ENCODE measurements at regions not wholly inside any gene's neighbourhood (a gene's known extent, or its start where the extent isn't known, plus 50 kb on each side); places are given as distances from the start of the nearest gene placed in this dataset.

DNA sequence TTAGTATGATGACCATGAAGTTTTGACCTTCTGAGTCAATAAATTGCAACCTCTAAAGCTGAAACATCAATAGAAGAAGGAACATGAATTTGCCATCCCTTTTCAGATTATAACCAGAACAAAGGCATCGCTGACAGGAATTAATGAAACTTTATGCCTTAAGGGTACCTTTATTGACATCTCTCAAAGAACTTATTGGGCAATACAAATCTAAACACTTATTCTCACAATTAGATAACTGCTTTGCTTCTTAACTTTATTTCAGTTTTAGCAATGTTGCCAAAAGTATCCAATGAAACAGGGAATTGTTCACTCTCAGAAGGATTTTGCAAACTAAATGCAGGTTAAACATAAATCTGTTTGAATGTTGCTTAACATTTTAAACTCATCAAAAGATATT is 116.0 kb downstream of the ELAPOR2 start:
- no peak overlapping the region for H3K9ac ChIP-seq (ENCODE audit: low read length)
- H3K4me2 ChIP-seq (ENCODE audit: low read length): no peak overlapping the region
- no peaks in the 10 kb centered on the region for H3K9me3 ChIP-seq (ENCODE audit: insufficient read depth, low read depth, low read length)
- H3K79me1 ChIP-seq (ENCODE audit: low read length): no peaks in the 10 kb centered on the region
- no peak overlapping the region for H4K8ac ChIP-seq (ENCODE audit: low read depth, low read length)
- H3K79me2 ChIP-seq (ENCODE audit: control insufficient read depth, insufficient read depth, low read length, poor library complexity): no peaks in the 10 kb centered on the region
- no peak overlapping the region for H3K23ac ChIP-seq (ENCODE audit: low read length)
- no peak overlapping the region for H4K91ac ChIP-seq (ENCODE audit: low read depth, low read length)
- H3K14ac ChIP-seq (ENCODE audit: low read length): no peak overlapping the region
- no peak overlapping the region for H2BK5ac ChIP-seq (ENCODE audit: low read depth, low read length, poor library complexity)
- H3K4me3 ChIP-seq (ENCODE audit: low read depth, low read length): no peak overlapping the region
- H4K12ac ChIP-seq (ENCODE audit: low read depth, low read length): no peak overlapping the region
- no peaks in the 10 kb centered on the region for H3K36me3 ChIP-seq (ENCODE audit: control insufficient read depth in 1 of 2, insufficient read depth in 2 of 2, low read length in 2 of 2)
- H3K18ac ChIP-seq (ENCODE audit: low read length): no peak overlapping the region
- WGBS (ENCODE audit: extremely low coverage, insufficient coverage, insufficient read length): no CpG with 5 or more reads among the region's 1 CpG
- no peak overlapping the region for H2BK12ac ChIP-seq (ENCODE audit: low read length)
- DNase-seq: no peak
- H3K4ac ChIP-seq (ENCODE audit: low read depth, low read length): no peak overlapping the region
- peaks cover 0 to 3% of the 10 kb centered on the region in 2 experiments for H3K4me1 ChIP-seq (ENCODE audit: control insufficient read depth in 1 of 2, insufficient read depth in 2 of 2, low read length in 2 of 2)
- H3K27me3 ChIP-seq (ENCODE audit: insufficient read depth, low read length): no peaks in the 10 kb centered on the region
- H3K27ac ChIP-seq (ENCODE audit: low read depth, low read length): no peak overlapping the region
- no peak overlapping the region for H2AFZ ChIP-seq (ENCODE audit: insufficient read depth, low read length, poor library complexity)
- no peak overlapping the region for H2AK5ac ChIP-seq (ENCODE audit: low read length)
- no peak overlapping the region for H2BK120ac ChIP-seq (ENCODE audit: insufficient read depth, low read length, poor library complexity)

DNA sequence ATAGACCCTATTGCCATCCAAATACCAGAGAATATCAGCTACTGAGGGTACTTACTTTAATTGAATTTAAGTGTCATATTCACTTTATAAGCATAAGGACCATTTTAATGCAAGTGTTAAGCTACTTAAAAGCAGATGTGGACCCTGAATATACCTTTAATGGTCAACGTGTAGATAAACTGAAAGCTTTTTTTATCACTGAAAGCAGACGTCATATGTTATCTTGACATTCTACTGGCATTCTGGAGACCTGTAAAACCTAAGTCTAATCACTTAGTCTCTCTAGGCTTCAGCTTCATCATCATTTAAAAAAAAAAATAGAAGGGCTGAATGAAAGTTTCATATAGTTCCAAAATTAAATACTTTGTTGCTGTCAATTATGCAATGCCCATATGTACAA is 116.5 kb downstream of the ELAPOR2 start:
- H4K8ac ChIP-seq (ENCODE audit: low read depth, low read length): no peak overlapping the region
- DNase-seq: no peak

DNA sequence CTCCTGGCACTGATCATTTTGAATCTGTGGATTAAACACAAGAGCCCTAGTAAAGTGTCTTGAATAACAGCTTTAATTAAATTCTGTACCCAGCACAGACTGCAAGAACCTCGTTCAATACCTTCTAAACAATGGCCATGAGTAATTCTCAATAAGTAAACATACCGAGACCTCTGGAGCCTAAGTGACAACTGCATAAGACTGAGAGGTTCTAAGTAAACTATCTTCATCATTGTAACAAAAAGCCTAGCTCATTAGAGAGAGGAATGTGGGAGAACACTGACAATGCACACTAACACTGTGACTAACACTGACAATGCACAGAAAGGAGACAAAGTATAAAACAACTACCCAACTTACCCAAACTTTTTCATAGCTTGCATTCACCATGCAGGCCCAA is 117.4 kb downstream of the ELAPOR2 start:
- WGBS (ENCODE audit: extremely low coverage, insufficient coverage, insufficient read length): no CpG with 5 or more reads among the region's 2 CpGs
- H3K9me3 ChIP-seq (ENCODE audit: insufficient read depth, low read depth, low read length): no peaks in the 10 kb centered on the region
- H3K9ac ChIP-seq (ENCODE audit: low read length): no peak overlapping the region
- H3K27ac ChIP-seq (ENCODE audit: low read depth, low read length): no peak overlapping the region
- no peak overlapping the region for H3K4ac ChIP-seq (ENCODE audit: low read depth, low read length)
- H4K91ac ChIP-seq (ENCODE audit: low read depth, low read length): no peak overlapping the region
- no peaks in the 10 kb centered on the region for H3K36me3 ChIP-seq (ENCODE audit: control insufficient read depth in 1 of 2, insufficient read depth in 2 of 2, low read length in 2 of 2)
- no peak overlapping the region for H2AFZ ChIP-seq (ENCODE audit: insufficient read depth, low read length, poor library complexity)
- no peaks in the 10 kb centered on the region for H3K79me1 ChIP-seq (ENCODE audit: low read length)
- H3K18ac ChIP-seq (ENCODE audit: low read length): no peak overlapping the region
- no peaks in the 10 kb centered on the region for H3K4me1 ChIP-seq (ENCODE audit: control insufficient read depth in 1 of 2, insufficient read depth in 2 of 2, low read length in 2 of 2)
- no peak overlapping the region for H2BK5ac ChIP-seq (ENCODE audit: low read depth, low read length, poor library complexity)
- no peak overlapping the region for H2BK12ac ChIP-seq (ENCODE audit: low read length)
- no peak overlapping the region for H4K8ac ChIP-seq (ENCODE audit: low read depth, low read length)
- no peak for DNase-seq
- no peak overlapping the region for H4K12ac ChIP-seq (ENCODE audit: low read depth, low read length)
- H3K23ac ChIP-seq (ENCODE audit: low read length): no peak overlapping the region
- H3K14ac ChIP-seq (ENCODE audit: low read length): no peak overlapping the region
- H2AK5ac ChIP-seq (ENCODE audit: low read length): no peak overlapping the region
- H3K4me3 ChIP-seq (ENCODE audit: low read depth, low read length): no peak overlapping the region
- H3K27me3 ChIP-seq (ENCODE audit: insufficient read depth, low read length): no peaks in the 10 kb centered on the region
- no peak overlapping the region for H3K4me2 ChIP-seq (ENCODE audit: low read length)
- no peak overlapping the region for H2BK120ac ChIP-seq (ENCODE audit: insufficient read depth, low read length, poor library complexity)
- no peaks in the 10 kb centered on the region for H3K79me2 ChIP-seq (ENCODE audit: control insufficient read depth, insufficient read depth, low read length, poor library complexity)

More for the DNA sequence above, 116.5 kb downstream of the ELAPOR2 start:
- WGBS (ENCODE audit: extremely low coverage, insufficient coverage, insufficient read length): no CpG with 5 or more reads among the region's 2 CpGs
- H3K27me3 ChIP-seq (ENCODE audit: insufficient read depth, low read length): no peaks in the 10 kb centered on the region
- H3K9me3 ChIP-seq (ENCODE audit: insufficient read depth, low read depth, low read length): no peaks in the 10 kb centered on the region
- no peak overlapping the region for H4K91ac ChIP-seq (ENCODE audit: low read depth, low read length)
- no peak overlapping the region for H3K4ac ChIP-seq (ENCODE audit: low read depth, low read length)
- no peak overlapping the region for H2BK12ac ChIP-seq (ENCODE audit: low read length)
- no peak overlapping the region for H2AK5ac ChIP-seq (ENCODE audit: low read length)
- H3K36me3 ChIP-seq (ENCODE audit: control insufficient read depth in 1 of 2, insufficient read depth in 2 of 2, low read length in 2 of 2): no peaks in the 10 kb centered on the region
- H4K12ac ChIP-seq (ENCODE audit: low read depth, low read length): no peak overlapping the region
- H3K4me1 ChIP-seq (ENCODE audit: control insufficient read depth in 1 of 2, insufficient read depth in 2 of 2, low read length in 2 of 2): peaks cover 0 to 1% of the 10 kb centered on the region in 2 experiments
- H3K79me1 ChIP-seq (ENCODE audit: low read length): no peaks in the 10 kb centered on the region
- no peak overlapping the region for H3K9ac ChIP-seq (ENCODE audit: low read length)
- H3K4me3 ChIP-seq (ENCODE audit: low read depth, low read length): no peak overlapping the region
- H3K27ac ChIP-seq (ENCODE audit: low read depth, low read length): no peak overlapping the region
- H2AFZ ChIP-seq (ENCODE audit: insufficient read depth, low read length, poor library complexity): no peak overlapping the region
- no peak overlapping the region for H2BK120ac ChIP-seq (ENCODE audit: insufficient read depth, low read length, poor library complexity)
- no peak overlapping the region for H2BK5ac ChIP-seq (ENCODE audit: low read depth, low read length, poor library complexity)
- no peak overlapping the region for H3K4me2 ChIP-seq (ENCODE audit: low read length)
- no peak overlapping the region for H3K23ac ChIP-seq (ENCODE audit: low read length)
- H3K14ac ChIP-seq (ENCODE audit: low read length): no peak overlapping the region
- H3K79me2 ChIP-seq (ENCODE audit: control insufficient read depth, insufficient read depth, low read length, poor library complexity): no peaks in the 10 kb centered on the region
- no peak overlapping the region for H3K18ac ChIP-seq (ENCODE audit: low read length)

- H2AK5ac ChIP-seq (ENCODE audit: low read length): no peak overlapping the region
- no peaks in the 10 kb centered on the region for H3K27me3 ChIP-seq (ENCODE audit: insufficient read depth, low read length)
- no peak overlapping the region for H3K4me3 ChIP-seq (ENCODE audit: low read depth, low read length)
- H3K79me2 ChIP-seq (ENCODE audit: control insufficient read depth, insufficient read depth, low read length, poor library complexity): no peaks in the 10 kb centered on the region
- H3K9ac ChIP-seq (ENCODE audit: low read length): no peak overlapping the region
- H4K91ac ChIP-seq (ENCODE audit: low read depth, low read length): no peak overlapping the region
- no CpG with 5 or more reads among the region's 3 CpGs for WGBS (ENCODE audit: extremely low coverage, insufficient coverage, insufficient read length)
- no peak overlapping the region for H2BK12ac ChIP-seq (ENCODE audit: low read length)
- H4K8ac ChIP-seq (ENCODE audit: low read depth, low read length): no peak overlapping the region
- H4K12ac ChIP-seq (ENCODE audit: low read depth, low read length): no peak overlapping the region
- H2AFZ ChIP-seq (ENCODE audit: insufficient read depth, low read length, poor library complexity): no peak overlapping the region
- H3K14ac ChIP-seq (ENCODE audit: low read length): no peak overlapping the region
- no peak overlapping the region for H2BK5ac ChIP-seq (ENCODE audit: low read depth, low read length, poor library complexity)
- H3K4ac ChIP-seq (ENCODE audit: low read depth, low read length): no peak overlapping the region
- no peaks in the 10 kb centered on the region for H3K9me3 ChIP-seq (ENCODE audit: insufficient read depth, low read depth, low read length)
- no peak overlapping the region for H2BK120ac ChIP-seq (ENCODE audit: insufficient read depth, low read length, poor library complexity)
- H3K27ac ChIP-seq (ENCODE audit: low read depth, low read length): no peak overlapping the region
- no peak overlapping the region for H3K23ac ChIP-seq (ENCODE audit: low read length)
- no peak overlapping the region for H3K4me2 ChIP-seq (ENCODE audit: low read length)
- no peaks in the 10 kb centered on the region for H3K36me3 ChIP-seq (ENCODE audit: control insufficient read depth in 1 of 2, insufficient read depth in 2 of 2, low read length in 2 of 2)
- H3K79me1 ChIP-seq (ENCODE audit: low read length): no peaks in the 10 kb centered on the region
- no peak overlapping the region for H3K18ac ChIP-seq (ENCODE audit: low read length)
- no peaks in the 10 kb centered on the region for H3K4me1 ChIP-seq (ENCODE audit: control insufficient read depth in 1 of 2, insufficient read depth in 2 of 2, low read length in 2 of 2)
- peak; percentile 73 to 96 for DNase-seq
These were observed 120.1 kb downstream of the ELAPOR2 start for GRCh38 chr7:86939197-86939814.
